Endothelial cell of umbilical vein (primary cell): ENCODE measurements at regions not wholly inside any gene's neighbourhood (a gene's known extent, or its start where the extent isn't known, plus 50 kb on each side); places are given as distances from the start of the nearest gene placed in this dataset.

Source experiments
- CTCF ChIP-seq, 2 donors: IDR thresholded peaks; 1 replicate in 1 of 2; 2 replicates in 1 of 2; pipeline ENCODE4 v1.5.1; 2011; ENCODE audit warnings: low read length in 2 of 2, mild to moderate bottlenecking in 2 of 2, moderate library complexity in 2 of 2, control low read depth in 1 of 2, inconsistent platforms in 1 of 2, low read depth in 1 of 2; ENCODE audit not compliant: insufficient read depth in 1 of 2; ENCODE audit errors: extremely low read depth in 1 of 2
- EZH2 ChIP-seq: IDR thresholded peaks from 2 replicates; pipeline ENCODE4 v1.6.1; 2012; ENCODE audit warnings: borderline replicate concordance, low read depth, mild to moderate bottlenecking, moderate library complexity, low read length, inconsistent platforms; ENCODE audit not compliant: severe bottlenecking
- FOS ChIP-seq: IDR thresholded peaks from 2 replicates; pipeline ENCODE4 v1.6.1; 2011; ENCODE audit warnings: mild to moderate bottlenecking, low read length, moderate library complexity, borderline replicate concordance; ENCODE audit not compliant: insufficient read depth
- GATA2 ChIP-seq: IDR thresholded peaks from 2 replicates; pipeline ENCODE4 v1.7.0; 2011; ENCODE audit warnings: low read depth, mild to moderate bottlenecking, moderate library complexity, mixed read lengths, low read length; ENCODE audit not compliant: insufficient read length, insufficient read depth
- JUN ChIP-seq: IDR thresholded peaks from 2 replicates; pipeline ENCODE4 v1.6.1; 2011; ENCODE audit warnings: borderline replicate concordance, low read depth; ENCODE audit not compliant: insufficient read length, insufficient read depth
- MAX ChIP-seq: IDR thresholded peaks from 2 replicates; pipeline ENCODE4 v1.6.1; 2011; ENCODE audit not compliant: insufficient read depth, insufficient read length
- MYC ChIP-seq: IDR thresholded peaks from one replicate; pipeline ENCODE4 v1.6.1; 2011; ENCODE audit warnings: mild to moderate bottlenecking, low read depth, low read length
- POLR2A ChIP-seq: IDR thresholded peaks from 2 replicates; pipeline ENCODE4 v1.6.1; 2012; ENCODE audit warnings: low read depth, mild to moderate bottlenecking, control low read depth, low read length
- POLR2AphosphoS5 ChIP-seq: IDR thresholded peaks from 2 replicates; pipeline ENCODE4 v1.6.1; 2012; ENCODE audit warnings: low read depth, mild to moderate bottlenecking, control low read depth, low read length, moderate library complexity; ENCODE audit not compliant: insufficient read depth

- TF ChIP-seq EZH2: no peak
- no peak for TF ChIP-seq FOS
- TF ChIP-seq CTCF (IDR thresholded peaks at IDR 0.05; ENCODE audit: extremely low read depth in 1 of 2, insufficient read depth in 1 of 2, low read depth in 1 of 2, low read length in 2 of 2): no peak
- no peak for TF ChIP-seq POLR2A
- no peak for TF ChIP-seq POLR2AphosphoS5
- TF ChIP-seq MAX: no peak
- TF ChIP-seq JUN: no peak
- no peak for TF ChIP-seq MYC
- no peak for TF ChIP-seq GATA2
These were observed 414.2 kb downstream of the RMST start for GRCh38 chr12:97876780-97877179.
